OCI-LY7 (cell line): ENCODE measurements at regions not wholly inside any gene's neighbourhood (a gene's known extent, or its start where the extent isn't known, plus 50 kb on each side); places are given as distances from the start of the nearest gene placed in this dataset.

ENCODE experiments used
- BruUV-seq: library from RNA; stranded (reverse); fragments of 400-500 nt; replicated peaks from 2 replicates; lab custom pipeline; 2021; lab: Mats Ljungman, UMichigan
- CTCF ChIA-PET: fragments of 300-600 bp; sonication (Branson Sonifier 250); formaldehyde crosslinking; loops from one replicate; lab custom pipeline; 2022; ENCODE audit warnings: antibody characterized with exemption; ENCODE audit not compliant: unreplicated experiment; lab: Charles Lee
- POLR2A ChIA-PET: fragments of 300-600 bp; sonication (Branson Sonifier 250); formaldehyde crosslinking; loops from one replicate; lab custom pipeline; 2022; ENCODE audit warnings: antibody characterized with exemption; lab: Charles Lee
- DNase-seq: peaks from one replicate; pipeline ENCODE4 v3.0.0-alpha.2; 2015; ENCODE audit warnings: low spot score
- H2AFZ ChIP-seq: fragments of 200-600 bp; sonication (generic), shearing (Covaris generic); 2 replicates; pipeline ENCODE4 v1.6.1; 2014; ENCODE audit warnings: mild to moderate bottlenecking, antibody characterized with exemption, low read length, moderate library complexity
- H3K27ac ChIP-seq: fragments of 200-600 bp; sonication (generic); 2 replicates; pipeline ENCODE4 v1.5.1; 2014; ENCODE audit warnings: mixed run types, low read depth, mild to moderate bottlenecking, moderate library complexity, low read length, inconsistent platforms; ENCODE audit not compliant: poor library complexity, severe bottlenecking
- H3K36me3 ChIP-seq: fragments of 200-600 bp; sonication (generic); 2 replicates; pipeline ENCODE4 v1.6.1; 2014; ENCODE audit warnings: mild to moderate bottlenecking, antibody characterized with exemption, low read length, moderate library complexity, mixed read lengths; ENCODE audit not compliant: insufficient read depth
- H3K4me1 ChIP-seq: fragments of 200-600 bp; sonication (generic); 2 replicates; pipeline ENCODE4 v1.5.1; 2014; ENCODE audit warnings: mild to moderate bottlenecking, low read length; ENCODE audit not compliant: insufficient read depth, poor library complexity, severe bottlenecking
- H3K4me2 ChIP-seq: fragments of 200-600 bp; sonication (generic); 2 replicates; pipeline ENCODE4 v1.6.1; 2014; ENCODE audit warnings: mild to moderate bottlenecking, low read length
- H3K4me3 ChIP-seq: fragments of 200-600 bp; sonication (generic); 2 replicates; pipeline ENCODE4 v1.5.1; 2014; ENCODE audit warnings: mild to moderate bottlenecking, low read depth, low read length; ENCODE audit not compliant: poor library complexity, severe bottlenecking
- H3K79me2 ChIP-seq: fragments of 200-600 bp; sonication (generic); 2 replicates; pipeline ENCODE4 v1.6.1; 2016; ENCODE audit warnings: low read depth, mild to moderate bottlenecking, low read length, moderate library complexity, mixed read lengths; ENCODE audit not compliant: insufficient read depth
- H3K9me2 ChIP-seq: fragments of 200-600 bp; sonication (generic); 2 replicates; pipeline ENCODE4 v1.6.1; 2016; ENCODE audit warnings: mild to moderate bottlenecking, low read length, mixed read lengths; ENCODE audit not compliant: insufficient read depth
- H3K9me3 ChIP-seq: fragments of 200-600 bp; sonication (generic); 2 replicates; pipeline ENCODE4 v1.6.1; 2014; ENCODE audit warnings: mild to moderate bottlenecking, mixed run types, low read length, mixed read lengths
- H4K20me1 ChIP-seq: fragments of 200-600 bp; sonication (generic); 2 replicates; pipeline ENCODE4 v1.6.1; 2014; ENCODE audit warnings: mild to moderate bottlenecking, antibody characterized with exemption, low read length, moderate library complexity, mixed read lengths; ENCODE audit not compliant: insufficient read depth
- EZH2phosphoT487 ChIP-seq: fragments of 200-600 bp; sonication (generic); IDR thresholded peaks from 2 replicates; pipeline ENCODE4 v1.6.1; 2018; ENCODE audit warnings: low read depth, borderline replicate concordance, mild to moderate bottlenecking, mixed run types, antibody characterized with exemption, low read length, moderate library complexity, mixed read lengths
- intact Hi-C: fragments of 100-400 bp; cut with micrococcal nuclease; formaldehyde crosslinking; loops from one replicate; pipeline ENCODE4 v1.10.0; 2022; ENCODE audit not compliant: unreplicated experiment
- TF ChIP-seq, protein P1 (sequence below): fragments of 200-600 bp; sonication (generic); conservative IDR thresholded peaks from 2 replicates; pipeline ENCODE4 v1.5.1; 2014; ENCODE audit warnings: mild to moderate bottlenecking, antibody characterized with exemption, low read length, moderate library complexity, mixed read lengths

DNA sequence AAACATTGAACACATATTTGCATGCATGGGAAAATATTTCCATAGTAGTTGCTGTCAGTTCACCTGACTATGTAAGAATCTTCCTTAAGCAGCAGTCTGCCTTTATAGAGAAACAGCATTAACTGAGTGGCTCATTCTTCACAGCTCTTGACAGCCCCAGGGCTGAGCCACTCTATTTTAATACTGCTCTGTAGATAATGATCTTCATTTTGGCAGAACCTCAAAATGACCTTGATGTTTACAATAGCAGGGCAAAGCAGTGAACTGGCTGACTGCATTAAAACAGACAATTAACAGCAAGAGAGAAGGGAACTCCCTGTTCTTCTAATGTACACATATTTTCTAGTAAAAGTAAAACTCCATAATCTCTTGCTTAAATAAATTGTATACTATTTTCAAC, 580.6 kb upstream of the SOX11 start:
- H3K27ac ChIP-seq = no peak overlapping the region
- no TSS peak for BruUV-seq
- TF ChIP-seq, protein P1, sequence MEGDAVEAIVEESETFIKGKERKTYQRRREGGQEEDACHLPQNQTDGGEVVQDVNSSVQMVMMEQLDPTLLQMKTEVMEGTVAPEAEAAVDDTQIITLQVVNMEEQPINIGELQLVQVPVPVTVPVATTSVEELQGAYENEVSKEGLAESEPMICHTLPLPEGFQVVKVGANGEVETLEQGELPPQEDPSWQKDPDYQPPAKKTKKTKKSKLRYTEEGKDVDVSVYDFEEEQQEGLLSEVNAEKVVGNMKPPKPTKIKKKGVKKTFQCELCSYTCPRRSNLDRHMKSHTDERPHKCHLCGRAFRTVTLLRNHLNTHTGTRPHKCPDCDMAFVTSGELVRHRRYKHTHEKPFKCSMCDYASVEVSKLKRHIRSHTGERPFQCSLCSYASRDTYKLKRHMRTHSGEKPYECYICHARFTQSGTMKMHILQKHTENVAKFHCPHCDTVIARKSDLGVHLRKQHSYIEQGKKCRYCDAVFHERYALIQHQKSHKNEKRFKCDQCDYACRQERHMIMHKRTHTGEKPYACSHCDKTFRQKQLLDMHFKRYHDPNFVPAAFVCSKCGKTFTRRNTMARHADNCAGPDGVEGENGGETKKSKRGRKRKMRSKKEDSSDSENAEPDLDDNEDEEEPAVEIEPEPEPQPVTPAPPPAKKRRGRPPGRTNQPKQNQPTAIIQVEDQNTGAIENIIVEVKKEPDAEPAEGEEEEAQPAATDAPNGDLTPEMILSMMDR = no peak
- no peak for TF ChIP-seq EZH2phosphoT487
- no peaks in the 10 kb centered on the region for H4K20me1 ChIP-seq
- no peaks in the 10 kb centered on the region for H3K36me3 ChIP-seq
- H3K9me2 ChIP-seq = no peaks in the 10 kb centered on the region
- ChIA-PET POLR2A (no interaction called here), CTCF (no interaction called here)
- H3K4me3 ChIP-seq = no peak overlapping the region
- no peaks in the 10 kb centered on the region for H3K9me3 ChIP-seq
- no peaks in the 10 kb centered on the region for H3K4me1 ChIP-seq
- DNase-seq = no peak
- no peak overlapping the region for H2AFZ ChIP-seq
- intact Hi-C loops = no loop called here
- H3K79me2 ChIP-seq = no peaks in the 10 kb centered on the region
- H3K4me2 ChIP-seq = no peak overlapping the region

DNA sequence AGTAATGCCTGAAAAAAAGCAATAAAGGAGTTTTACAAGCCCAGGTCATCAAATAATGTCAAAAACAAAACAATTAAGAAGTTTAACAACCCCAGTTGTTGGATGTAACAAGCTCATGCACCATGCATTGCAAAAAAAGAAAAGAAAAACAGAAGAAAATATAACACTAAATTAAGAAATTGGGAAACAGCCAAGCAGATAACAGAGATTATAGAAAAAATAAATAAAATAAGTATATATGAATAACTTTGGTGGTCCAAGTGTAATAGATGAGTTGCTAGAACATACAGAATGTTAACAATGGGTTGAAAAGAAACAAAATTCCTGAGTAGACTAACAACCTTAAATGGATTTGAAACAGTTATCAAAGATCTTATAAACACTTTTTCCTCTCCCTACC, 573.1 kb upstream of the SOX11 start:
- CTCF ChIA-PET = no interaction called here
- Histone ChIP-seq H4K20me1 (no peaks in the 10 kb centered on the region), H3K9me2 (no peaks in the 10 kb centered on the region), H3K79me2 (no peaks in the 10 kb centered on the region), H3K4me1 (no peaks in the 10 kb centered on the region), H3K27ac (no peak overlapping the region), H3K36me3 (no peaks in the 10 kb centered on the region), H3K9me3 (no peaks in the 10 kb centered on the region), H2AFZ (no peak overlapping the region), H3K4me3 (no peak overlapping the region), H3K4me2 (no peak overlapping the region)
- DNase-seq = no peak
- intact Hi-C loops = no loop called here
- POLR2A ChIA-PET = interaction anchor here (0.7 kb wide), 1 partner anchor 13 kb away, joined by 4 read pairs; no protein-coding TSS in a partner anchor
- BruUV-seq = no TSS peak
- TF ChIP-seq, protein P1 = no peak
- TF ChIP-seq EZH2phosphoT487 = no peak

DNA sequence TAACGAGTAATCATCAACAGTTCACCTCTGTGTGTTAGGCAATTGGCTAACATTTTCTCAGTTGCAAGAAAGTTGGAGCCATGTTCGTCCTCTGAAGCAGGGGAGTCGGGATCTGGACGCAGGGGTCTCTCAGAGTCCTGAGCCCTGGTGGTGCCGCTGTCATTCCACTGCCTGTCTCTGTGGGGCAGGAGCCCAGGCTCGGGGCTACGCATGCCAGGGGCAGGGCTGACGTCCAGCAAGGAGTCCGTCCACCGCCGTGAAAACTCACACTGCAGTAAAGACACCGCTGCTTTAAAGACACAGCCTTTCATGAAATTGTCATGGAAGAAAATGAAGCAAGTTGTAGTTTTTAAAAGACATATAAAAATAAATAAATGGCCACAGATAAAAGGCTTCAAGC, 571.1 kb upstream of the SOX11 start:
- no peak for DNase-seq
- H3K4me3 ChIP-seq = no peak overlapping the region
- TF ChIP-seq, protein P1 = no peak
- no peak for TF ChIP-seq EZH2phosphoT487
- H3K36me3 ChIP-seq = no peaks in the 10 kb centered on the region
- no peaks in the 10 kb centered on the region for H3K79me2 ChIP-seq
- H3K9me2 ChIP-seq = no peaks in the 10 kb centered on the region
- no peak overlapping the region for H3K27ac ChIP-seq
- no peaks in the 10 kb centered on the region for H3K9me3 ChIP-seq
- BruUV-seq = no TSS peak
- intact Hi-C loops = no loop called here
- no peaks in the 10 kb centered on the region for H3K4me1 ChIP-seq
- no peaks in the 10 kb centered on the region for H4K20me1 ChIP-seq
- ChIA-PET POLR2A (interaction anchor here (0.6 kb wide), 1 partner anchor 549 kb away, joined by 3 read pairs; no protein-coding TSS in a partner anchor), CTCF (interaction anchor here (0.6 kb wide), 1 partner anchor 659 kb away, joined by 6 read pairs; no protein-coding TSS in a partner anchor)
- H3K4me2 ChIP-seq = no peak overlapping the region
- no peak overlapping the region for H2AFZ ChIP-seq
